ENCODE measurements at regions not wholly inside any gene's neighbourhood (a gene's known extent, or its start where the extent isn't known, plus 50 kb on each side); places are given as distances from the start of the nearest gene placed in this dataset.
"Not testable (repeated sequence)": the region's sequence is repeated elsewhere in the genome, so short reads cannot be mapped to it uniquely, and the experiment has no call there.

GRCh38 chr1:60639287-60639686, 443.1 kb upstream of the NFIA start:
- DNase-seq: no peak

GRCh38 chr1:60637651-60638050, 444.7 kb upstream of the NFIA start:
- DNase-seq: no peak

GRCh38 chr1:60636946-60637345, 445.4 kb upstream of the NFIA start:
- DNase-seq: no peak

- no peak for DNase-seq
These were observed 448.3 kb upstream of the NFIA start for GRCh38 chr1:60634106-60634505.

GRCh38 chr1:60622486-60622885, 459.9 kb upstream of the NFIA start:
- no peak for DNase-seq

- DNase-seq: no peak
These were observed 461.0 kb upstream of the NFIA start for GRCh38 chr1:60621368-60621851.

- no peak for DNase-seq
These were observed 462.3 kb upstream of the NFIA start for GRCh38 chr1:60620087-60620486.

- no peak for DNase-seq
These were observed 462.8 kb upstream of the NFIA start for GRCh38 chr1:60619581-60619980.

GRCh38 chr1:60615666-60616065, 466.7 kb upstream of the NFIA start:
- no peak for DNase-seq

GRCh38 chr1:60612790-60613189, 469.6 kb upstream of the NFIA start:
- no peak for DNase-seq

GRCh38 chr1:60606921-60607320, 475.4 kb upstream of the NFIA start:
- DNase-seq: not testable (repeated sequence)

GRCh38 chr1:60600532-60600931, 481.8 kb upstream of the NFIA start:
- DNase-seq: no peak

- no peak for DNase-seq
These were observed 482.8 kb upstream of the NFIA start for GRCh38 chr1:60599574-60599973.

GRCh38 chr1:60598041-60598910, 484.1 kb upstream of the NFIA start:
- no peak for DNase-seq

- DNase-seq: no peak
These were observed 485.3 kb upstream of the NFIA start for GRCh38 chr1:60596791-60597750.

- no peak for DNase-seq
These were observed 490.8 kb upstream of the NFIA start for GRCh38 chr1:60591583-60591982.

GRCh38 chr1:60589916-60590315, 492.4 kb upstream of the NFIA start:
- DNase-seq: no peak

GRCh38 chr1:60589046-60589748, 493.2 kb upstream of the NFIA start:
- no peak for DNase-seq

- no peak for DNase-seq
These were observed 498.0 kb upstream of the NFIA start for GRCh38 chr1:60584371-60584770.

- no peak for DNase-seq
These were observed 498.7 kb upstream of the NFIA start for GRCh38 chr1:60583696-60584095.

- DNase-seq: no peak
These were observed 500.7 kb upstream of the NFIA start for GRCh38 chr1:60581455-60582220.

- no peak for DNase-seq
These were observed 503.5 kb upstream of the C1orf87 start for GRCh38 chr1:60577029-60577428.
